Lower leg skin (tissue), 4 donors: ENCODE measurements at regions not wholly inside any gene's neighbourhood (a gene's known extent, or its start where the extent isn't known, plus 50 kb on each side); places are given as distances from the start of the nearest gene placed in this dataset.

Experiments used
- DNase-seq, 2 donors: peaks; one replicate each; pipeline ENCODE4 v3.0.0-alpha.2; 2019; ENCODE audit warnings: low spot score in 2 of 2
- H3K4me3 ChIP-seq: fragments of 200-600 bp; sonication (generic); 2 replicates; pipeline ENCODE4 v1.5.1; 2017; ENCODE audit warnings: mild to moderate bottlenecking, low read depth; ENCODE audit not compliant: poor library complexity, severe bottlenecking
- POLR2A ChIP-seq, 2 donors: fragments of 450-650 bp; IDR thresholded peaks; one replicate each; pipeline ENCODE4 v1.6.1; 2016 to 2017; ENCODE audit warnings: antibody characterized with exemption in 2 of 2, mild to moderate bottlenecking in 1 of 2, moderate library complexity in 1 of 2
- WGBS, 2 donors: methylation state at CpG; one replicate each; pipeline ENCODE4 v1.1.5; 2018; 5-methylcytosine and 5-hydroxymethylcytosine counted together
- intact Hi-C: fragments of 100-400 bp; cut with DNase I; formaldehyde crosslinking; loops from one replicate; pipeline ENCODE4 v1.15.0; 2023; ENCODE audit warnings: low total_unique reads
- TF ChIP-seq, protein P1 (sequence below), 3 donors: fragments of 450-650 bp; IDR thresholded peaks; one replicate each; pipeline ENCODE4 v1.5.1; 2016; ENCODE audit warnings: antibody characterized with exemption in 3 of 3, mild to moderate bottlenecking in 3 of 3, moderate library complexity in 2 of 3

DNA sequence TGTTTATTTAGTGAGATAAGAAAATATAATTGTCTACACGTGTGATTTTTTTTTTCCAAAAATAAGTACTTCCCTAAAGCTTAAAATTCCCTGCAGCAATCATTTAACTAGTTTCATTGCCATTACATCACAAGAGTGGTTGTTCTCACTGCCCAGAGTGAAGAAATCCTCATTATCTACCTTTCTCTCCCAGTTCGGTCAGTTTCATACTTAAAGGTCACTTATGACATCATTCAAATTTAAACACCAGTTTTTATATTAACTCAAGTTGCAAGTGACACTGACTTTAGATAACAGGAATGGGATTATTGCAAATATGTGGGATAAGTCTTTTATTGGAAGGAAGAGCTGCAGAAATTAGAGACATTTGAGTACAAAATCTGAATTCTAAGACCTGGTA, 1699.8 kb upstream of the IGFBP7 start:
- DNase-seq: no peak
- H3K4me3 ChIP-seq: no peak overlapping the region
- no peak for TF ChIP-seq POLR2A (IDR thresholded peaks at IDR 0.05)
- TF ChIP-seq, protein P1, sequence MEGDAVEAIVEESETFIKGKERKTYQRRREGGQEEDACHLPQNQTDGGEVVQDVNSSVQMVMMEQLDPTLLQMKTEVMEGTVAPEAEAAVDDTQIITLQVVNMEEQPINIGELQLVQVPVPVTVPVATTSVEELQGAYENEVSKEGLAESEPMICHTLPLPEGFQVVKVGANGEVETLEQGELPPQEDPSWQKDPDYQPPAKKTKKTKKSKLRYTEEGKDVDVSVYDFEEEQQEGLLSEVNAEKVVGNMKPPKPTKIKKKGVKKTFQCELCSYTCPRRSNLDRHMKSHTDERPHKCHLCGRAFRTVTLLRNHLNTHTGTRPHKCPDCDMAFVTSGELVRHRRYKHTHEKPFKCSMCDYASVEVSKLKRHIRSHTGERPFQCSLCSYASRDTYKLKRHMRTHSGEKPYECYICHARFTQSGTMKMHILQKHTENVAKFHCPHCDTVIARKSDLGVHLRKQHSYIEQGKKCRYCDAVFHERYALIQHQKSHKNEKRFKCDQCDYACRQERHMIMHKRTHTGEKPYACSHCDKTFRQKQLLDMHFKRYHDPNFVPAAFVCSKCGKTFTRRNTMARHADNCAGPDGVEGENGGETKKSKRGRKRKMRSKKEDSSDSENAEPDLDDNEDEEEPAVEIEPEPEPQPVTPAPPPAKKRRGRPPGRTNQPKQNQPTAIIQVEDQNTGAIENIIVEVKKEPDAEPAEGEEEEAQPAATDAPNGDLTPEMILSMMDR (IDR thresholded peaks at IDR 0.05): no peak
- intact Hi-C loops: no loop called here
- WGBS, 2 donors: 45 to 53% methylated on average over 2 of the region's 2 CpGs

DNA sequence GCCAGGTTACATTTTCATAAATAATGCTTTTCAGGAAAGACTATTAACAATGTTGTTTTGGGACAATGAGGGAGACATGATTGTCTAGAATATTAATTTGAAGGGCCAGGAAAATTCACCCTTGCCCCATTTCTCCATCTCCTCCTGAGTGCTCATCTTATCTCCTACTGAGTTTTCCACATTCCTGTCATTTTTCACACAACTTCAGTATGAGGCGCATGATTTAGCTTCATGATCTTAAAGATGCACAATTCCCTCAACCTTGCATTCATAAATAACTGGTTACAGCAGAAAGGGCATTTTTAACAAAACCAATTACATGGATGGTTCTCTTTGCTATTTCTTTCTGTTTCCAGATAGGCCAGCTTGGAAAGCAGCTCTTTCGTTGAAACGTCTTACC, 1699.2 kb upstream of the IGFBP7 start:
- 82 to 87% methylated on average over 3 of the region's 3 CpGs for WGBS, 2 donors
- DNase-seq: no peak
- no peak for TF ChIP-seq POLR2A (IDR thresholded peaks at IDR 0.05)
- TF ChIP-seq, protein P1 (IDR thresholded peaks at IDR 0.05): no peak
- no peak overlapping the region for H3K4me3 ChIP-seq
- intact Hi-C loops: no loop called here

DNA sequence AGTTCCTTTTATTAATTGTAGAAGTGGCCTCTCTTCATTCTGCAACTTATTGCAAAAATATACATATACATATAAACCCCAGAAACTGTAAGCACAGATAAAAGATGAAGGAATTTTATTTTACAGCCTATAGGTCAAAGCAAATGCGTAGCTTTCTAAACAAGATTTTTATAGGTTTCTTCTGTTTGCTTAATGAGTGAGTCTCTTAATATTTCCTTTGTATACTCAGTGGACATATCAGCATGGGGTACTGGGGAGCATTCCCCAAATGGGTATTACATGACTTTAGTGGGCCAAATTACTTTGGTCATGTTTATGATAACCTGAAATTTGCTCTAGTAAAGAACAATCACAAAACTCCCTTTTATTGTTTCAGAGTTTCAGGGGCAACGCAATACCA, 1698.6 kb upstream of the IGFBP7 start:
- no peak for DNase-seq
- intact Hi-C loops: no loop called here
- no peak overlapping the region for H3K4me3 ChIP-seq
- WGBS, 2 donors: 91 to 94% methylated on average over 2 of the region's 2 CpGs
- TF ChIP-seq, protein P1 (IDR thresholded peaks at IDR 0.05): no peak
- TF ChIP-seq POLR2A (IDR thresholded peaks at IDR 0.05): no peak

DNA sequence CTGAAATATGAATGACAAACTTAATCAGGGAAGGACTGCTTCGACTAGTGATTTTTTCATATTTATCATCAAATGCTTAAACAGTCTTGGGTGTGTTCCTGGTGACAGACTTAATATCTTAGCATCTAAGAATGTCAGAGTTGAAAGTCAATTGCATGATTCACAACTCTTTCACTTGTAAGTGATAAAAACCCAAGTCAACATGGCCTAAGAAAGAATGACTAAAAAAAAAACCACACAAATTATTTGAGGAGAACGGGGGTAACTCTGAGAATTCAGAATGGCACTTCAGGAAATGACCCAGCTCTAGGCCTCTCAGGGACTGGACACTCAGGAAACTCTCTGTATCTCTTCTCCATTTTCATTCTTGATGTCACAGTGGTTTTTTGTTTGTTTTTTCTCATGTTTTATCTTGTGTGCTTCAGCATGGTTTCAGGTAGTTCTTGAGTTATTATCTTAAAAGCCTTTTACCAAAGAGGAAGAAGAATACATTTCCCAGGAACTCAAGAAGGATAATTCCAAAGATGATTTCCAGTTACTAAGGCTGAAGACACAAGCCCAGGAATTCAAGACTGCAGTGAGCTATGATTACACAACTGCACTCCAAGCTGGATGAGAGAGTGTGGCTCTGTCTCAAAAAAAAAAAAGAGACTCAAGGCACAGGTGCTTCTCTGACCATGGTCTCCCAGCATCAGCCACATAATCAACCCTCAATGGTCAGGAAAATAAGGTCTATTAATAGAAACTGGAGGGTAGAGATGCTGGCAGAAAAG, 1697.8 kb upstream of the IGFBP7 start:
- 56 to 61% methylated on average over 2 of the region's 2 CpGs for WGBS, 2 donors
- no peak overlapping the region for H3K4me3 ChIP-seq

DNA sequence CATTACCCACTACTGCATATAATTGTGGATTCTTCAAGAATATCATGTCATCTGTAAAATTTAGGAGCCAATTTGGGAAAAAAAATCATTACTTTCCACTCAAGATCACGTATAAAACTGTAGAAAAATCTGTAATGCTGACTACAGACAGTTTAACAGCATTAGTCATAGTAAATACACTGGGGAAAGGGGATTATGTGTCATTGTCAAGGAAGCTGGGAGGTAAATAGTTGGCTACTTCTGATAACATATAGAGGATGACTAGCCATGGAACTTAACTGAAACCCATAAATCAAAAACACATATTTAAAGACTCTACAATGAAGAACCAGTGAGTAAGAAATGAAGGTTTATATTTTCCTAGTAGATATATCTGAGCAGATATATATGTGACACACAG, 1666.4 kb upstream of the IGFBP7 start:
- intact Hi-C loops: no loop called here
- no peak overlapping the region for H3K4me3 ChIP-seq
- no peak for TF ChIP-seq POLR2A (IDR thresholded peaks at IDR 0.05)
- TF ChIP-seq, protein P1 (IDR thresholded peaks at IDR 0.05): no peak
- no peak for DNase-seq
- 49 to 55% methylated on average over 1 of the region's 1 CpG for WGBS, 2 donors

More for the DNA sequence above, 1697.8 kb upstream of the IGFBP7 start:
- TF ChIP-seq, protein P1 (IDR thresholded peaks at IDR 0.05): no peak
- TF ChIP-seq POLR2A (IDR thresholded peaks at IDR 0.05): no peak
- DNase-seq: no peak
- intact Hi-C loops: no loop called here

DNA sequence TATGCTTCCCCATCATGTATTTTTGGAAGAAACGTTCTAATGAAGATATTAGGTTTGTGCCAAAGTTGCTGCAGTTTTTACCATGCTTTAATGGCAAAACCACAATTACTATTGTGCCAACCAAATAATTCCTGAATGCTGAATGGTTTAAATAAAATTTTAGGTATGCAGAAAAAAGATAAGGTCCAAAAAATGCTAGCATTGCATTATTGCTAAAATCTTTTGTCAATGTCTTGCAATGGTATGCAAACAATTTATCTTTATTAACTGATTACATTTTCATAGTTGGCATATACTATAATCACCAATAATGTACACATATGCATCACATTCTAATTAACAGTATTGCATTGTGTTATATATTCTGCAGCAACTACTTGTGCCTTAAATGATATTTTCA, 1657.4 kb upstream of the IGFBP7 start:
- no peak for TF ChIP-seq POLR2A (IDR thresholded peaks at IDR 0.05)
- TF ChIP-seq, protein P1 (IDR thresholded peaks at IDR 0.05): no peak
- DNase-seq: no peak
- WGBS, 2 donors: 20 to 24% methylated on average over 1 of the region's 1 CpG
- no peak overlapping the region for H3K4me3 ChIP-seq
- intact Hi-C loops: loop anchor here (5.0 kb wide), 1 partner anchor 345 kb away; no protein-coding TSS in a partner anchor
